ENCODE measurements at regions not wholly inside any gene's neighbourhood (a gene's known extent, or its start where the extent isn't known, plus 50 kb on each side); places are given as distances from the start of the nearest gene placed in this dataset.

GRCh38 chr1:83769594-83770318, 229.2 kb downstream of the TTLL7 start:
- TF ChIP-seq POLR2A (IDR thresholded peaks at IDR 0.05; ENCODE audit: low read depth, low read length) = no peak
- TF ChIP-seq POLR2AphosphoS5 (IDR thresholded peaks at IDR 0.05; ENCODE audit: low read depth, low read length) = no peak
- TF ChIP-seq TAF1 (IDR thresholded peaks at IDR 0.05; ENCODE audit: borderline replicate concordance, low read depth, low read length) = no peak
